HS-5 (cell line): ENCODE measurements at regions not wholly inside any gene's neighbourhood (a gene's known extent, or its start where the extent isn't known, plus 50 kb on each side); places are given as distances from the start of the nearest gene placed in this dataset.
"Not testable (repeated sequence)": the region's sequence is repeated elsewhere in the genome, so short reads cannot be mapped to it uniquely, and the experiment has no call there.

ENCODE experiments used
- DNase-seq: peaks from one replicate; pipeline ENCODE4 v3.0.0-alpha.2; 2012; ENCODE audit warnings: low read depth

DNA sequence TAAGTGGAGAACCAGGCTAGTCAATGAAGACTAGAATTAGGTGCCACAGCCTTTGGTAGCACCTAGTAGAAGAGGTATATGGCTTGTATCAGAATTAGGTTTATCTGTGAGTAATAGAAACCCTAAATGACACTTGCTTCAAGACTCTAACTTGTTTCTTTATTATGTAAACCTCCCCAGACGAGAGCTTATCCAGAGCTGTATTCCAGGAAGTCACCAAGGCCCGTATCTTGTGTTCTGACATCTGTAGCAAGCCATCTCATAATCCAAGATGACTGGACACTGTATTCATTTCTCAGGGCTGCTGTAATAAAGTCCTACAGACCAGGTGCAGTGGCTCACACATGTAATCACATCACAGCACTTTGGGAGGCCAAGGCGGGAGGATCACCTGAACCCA, 56.7 kb upstream of the PPP1R12A start:
- DNase-seq: no peak

DNA sequence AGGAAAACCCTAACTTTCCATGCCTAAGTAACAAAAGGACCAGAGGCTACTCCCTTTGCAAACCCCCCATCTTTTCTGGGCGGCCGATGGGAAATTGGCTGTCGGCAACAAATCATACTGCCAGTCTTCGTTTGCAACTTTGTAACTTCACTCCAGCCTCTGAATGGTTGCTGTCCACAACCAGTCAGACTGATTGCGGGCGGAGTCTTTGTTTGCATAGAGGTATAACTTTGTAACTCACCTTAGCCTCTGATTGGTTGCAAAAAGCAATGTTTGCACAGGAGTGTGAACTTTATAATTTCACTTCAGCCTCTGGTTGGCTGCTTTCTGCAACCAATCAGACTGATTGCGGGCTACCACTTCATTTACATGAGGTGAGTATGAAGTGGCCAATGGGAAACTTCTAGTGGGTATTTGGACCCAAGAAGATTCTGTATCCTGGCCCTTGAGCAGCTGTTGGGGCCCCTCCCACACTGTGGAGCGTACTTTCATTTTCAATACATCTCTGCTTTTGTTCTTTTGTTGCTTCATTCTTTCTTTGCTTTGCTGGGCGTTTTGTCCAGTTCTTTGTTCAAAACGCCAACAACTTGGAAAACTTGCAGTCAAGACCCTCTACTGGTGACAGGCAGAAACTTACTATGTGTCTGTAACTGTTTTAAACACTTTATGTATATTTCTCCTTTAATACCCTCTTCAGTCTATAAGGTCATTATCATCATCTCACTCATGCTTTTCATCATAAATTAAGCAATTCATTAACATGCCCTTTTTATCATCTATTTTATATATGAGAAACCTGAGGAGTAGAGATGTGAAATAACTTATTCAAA, 55.8 kb upstream of the PPP1R12A start:
- not testable (repeated sequence) for DNase-seq

DNA sequence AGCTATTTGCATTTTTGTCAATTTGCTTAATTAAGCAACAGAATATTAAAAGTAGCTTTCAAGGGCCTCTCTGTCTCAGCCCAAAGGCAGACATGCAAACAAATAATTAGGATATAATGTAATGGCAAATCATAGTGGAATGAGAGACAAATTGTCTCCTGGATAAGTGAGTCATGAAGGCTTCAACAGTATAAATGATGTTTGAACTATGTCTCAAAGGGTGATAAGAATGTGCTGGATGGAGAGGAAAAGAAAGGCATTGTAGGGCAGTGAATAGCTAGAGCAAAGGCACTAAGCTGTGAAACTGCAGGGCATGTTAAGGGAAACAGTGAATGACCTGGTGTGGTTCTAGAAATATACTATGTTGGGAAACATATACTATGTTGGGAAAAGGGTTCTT, 53.5 kb upstream of the PPP1R12A start:
- DNase-seq: no peak

DNA sequence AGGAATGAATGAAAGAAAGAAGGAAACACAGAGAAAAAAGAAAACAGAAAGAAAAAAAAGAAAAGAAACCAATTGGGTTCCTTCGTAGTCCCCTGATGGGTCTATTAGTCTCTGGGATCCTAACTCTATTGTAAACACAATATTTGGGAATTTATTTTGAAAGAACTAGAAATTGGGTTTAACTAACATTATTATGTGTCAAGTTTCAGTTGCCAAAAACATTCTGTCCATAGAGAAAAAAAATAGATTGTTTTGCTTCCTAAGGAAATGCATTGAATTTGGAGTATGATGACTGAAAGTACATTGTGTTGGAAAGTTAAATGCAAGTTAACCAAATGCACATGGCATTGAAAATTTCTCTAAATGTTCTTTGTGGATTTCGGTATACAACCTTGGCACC, 52.8 kb upstream of the PPP1R12A start:
- no peak for DNase-seq
